Mucosa of stomach (tissue), 1 donor: ENCODE measurements at regions not wholly inside any gene's neighbourhood (a gene's known extent, or its start where the extent isn't known, plus 50 kb on each side); places are given as distances from the start of the nearest gene placed in this dataset.

Source experiments
- H3K27me3 ChIP-seq: one replicate; pipeline ENCODE4 v1.7.0; 2013; ENCODE audit warnings: mild to moderate bottlenecking, low read length; ENCODE audit not compliant: control insufficient read depth, insufficient read depth
- H3K36me3 ChIP-seq: one replicate; pipeline ENCODE4 v1.7.0; 2013; ENCODE audit warnings: low read length; ENCODE audit not compliant: control insufficient read depth, insufficient read depth
- H3K4me1 ChIP-seq: one replicate; pipeline ENCODE4 v1.7.0; 2013; ENCODE audit warnings: mild to moderate bottlenecking, low read length; ENCODE audit not compliant: control insufficient read depth, insufficient read depth
- H3K4me3 ChIP-seq: one replicate; pipeline ENCODE4 v1.7.0; 2013; ENCODE audit warnings: low read length
- H3K9ac ChIP-seq: one replicate; pipeline ENCODE4 v1.7.0; 2013; ENCODE audit warnings: mild to moderate bottlenecking, low read length, moderate library complexity
- H3K9me3 ChIP-seq: one replicate; pipeline ENCODE4 v1.7.0; 2013; ENCODE audit warnings: mild to moderate bottlenecking, low read length, moderate library complexity; ENCODE audit not compliant: control insufficient read depth
- donor health status: Pancreatic carcinoma.

GRCh38 chr18:38940863-38941531 lies 1375.4 kb upstream of the CELF4 start:
- no peak overlapping the region for H3K9ac ChIP-seq
- no peaks in the 10 kb centered on the region for H3K9me3 ChIP-seq
- H3K27me3 ChIP-seq = no peaks in the 10 kb centered on the region
- H3K36me3 ChIP-seq = no peaks in the 10 kb centered on the region
- no peaks in the 10 kb centered on the region for H3K4me1 ChIP-seq
- peak overlapping the region; percentile 19 for H3K4me3 ChIP-seq

- Histone ChIP-seq H3K4me3 (no peak overlapping the region), H3K4me1 (no peaks in the 10 kb centered on the region), H3K9me3 (no peaks in the 10 kb centered on the region), H3K27me3 (no peaks in the 10 kb centered on the region), H3K36me3 (no peaks in the 10 kb centered on the region), H3K9ac (no peak overlapping the region)
These were observed 1374.9 kb upstream of the CELF4 start for GRCh38 chr18:38940475-38940862.

- Histone ChIP-seq H3K9ac (no peak overlapping the region), H3K27me3 (no peaks in the 10 kb centered on the region), H3K36me3 (no peaks in the 10 kb centered on the region), H3K9me3 (no peaks in the 10 kb centered on the region), H3K4me1 (no peaks in the 10 kb centered on the region), H3K4me3 (no peak overlapping the region)
These were observed 1368.4 kb upstream of the CELF4 start for GRCh38 chr18:38933910-38934510.

GRCh38 chr18:38933322-38933721 lies 1367.7 kb upstream of the CELF4 start:
- Histone ChIP-seq H3K9me3 (no peaks in the 10 kb centered on the region), H3K36me3 (no peaks in the 10 kb centered on the region), H3K4me3 (no peak overlapping the region), H3K27me3 (no peaks in the 10 kb centered on the region), H3K4me1 (no peaks in the 10 kb centered on the region), H3K9ac (no peak overlapping the region)

- no peak overlapping the region for H3K9ac ChIP-seq
- H3K27me3 ChIP-seq = no peaks in the 10 kb centered on the region
- H3K36me3 ChIP-seq = no peaks in the 10 kb centered on the region
- no peak overlapping the region for H3K4me3 ChIP-seq
- H3K9me3 ChIP-seq = no peaks in the 10 kb centered on the region
- H3K4me1 ChIP-seq = no peaks in the 10 kb centered on the region
These were observed 1367.2 kb upstream of the CELF4 start for GRCh38 chr18:38932752-38933151.

- no peaks in the 10 kb centered on the region for H3K27me3 ChIP-seq
- H3K4me3 ChIP-seq = no peak overlapping the region
- no peaks in the 10 kb centered on the region for H3K36me3 ChIP-seq
- H3K9ac ChIP-seq = no peak overlapping the region
- no peaks in the 10 kb centered on the region for H3K4me1 ChIP-seq
- H3K9me3 ChIP-seq = no peaks in the 10 kb centered on the region
These were observed 1366.1 kb upstream of the CELF4 start for GRCh38 chr18:38931754-38932050.

- no peaks in the 10 kb centered on the region for H3K4me1 ChIP-seq
- H3K27me3 ChIP-seq = no peaks in the 10 kb centered on the region
- H3K9me3 ChIP-seq = no peaks in the 10 kb centered on the region
- no peak overlapping the region for H3K4me3 ChIP-seq
- H3K9ac ChIP-seq = no peak overlapping the region
- no peaks in the 10 kb centered on the region for H3K36me3 ChIP-seq
These were observed 1365.5 kb upstream of the CELF4 start for GRCh38 chr18:38930881-38931753.

- Histone ChIP-seq H3K4me3 (no peak overlapping the region), H3K9me3 (no peaks in the 10 kb centered on the region), H3K36me3 (no peaks in the 10 kb centered on the region), H3K9ac (no peak overlapping the region), H3K27me3 (no peaks in the 10 kb centered on the region), H3K4me1 (no peaks in the 10 kb centered on the region)
These were observed 1357.9 kb upstream of the CELF4 start for GRCh38 chr18:38923540-38923939.

GRCh38 chr18:38923126-38923525 lies 1357.5 kb upstream of the CELF4 start:
- H3K9me3 ChIP-seq = no peaks in the 10 kb centered on the region
- no peaks in the 10 kb centered on the region for H3K4me1 ChIP-seq

GRCh38 chr18:38909972-38910371 lies 1344.4 kb upstream of the CELF4 start:
- Histone ChIP-seq H3K4me1 (no peaks in the 10 kb centered on the region), H3K9ac (no peak overlapping the region), H3K27me3 (no peaks in the 10 kb centered on the region), H3K9me3 (no peaks in the 10 kb centered on the region), H3K4me3 (no peak overlapping the region), H3K36me3 (no peaks in the 10 kb centered on the region)

More at GRCh38 chr18:38923126-38923525, 1357.5 kb upstream of the CELF4 start:
- Histone ChIP-seq H3K27me3 (no peaks in the 10 kb centered on the region), H3K36me3 (no peaks in the 10 kb centered on the region), H3K9ac (no peak overlapping the region), H3K4me3 (no peak overlapping the region)

- no peaks in the 10 kb centered on the region for H3K9me3 ChIP-seq
- no peak overlapping the region for H3K4me3 ChIP-seq
- no peaks in the 10 kb centered on the region for H3K36me3 ChIP-seq
- no peaks in the 10 kb centered on the region for H3K4me1 ChIP-seq
- H3K9ac ChIP-seq = no peak overlapping the region
- no peaks in the 10 kb centered on the region for H3K27me3 ChIP-seq
These were observed 1337.2 kb upstream of the CELF4 start for GRCh38 chr18:38902796-38903195.

- Histone ChIP-seq H3K4me1 (no peaks in the 10 kb centered on the region), H3K36me3 (no peaks in the 10 kb centered on the region), H3K9me3 (no peaks in the 10 kb centered on the region), H3K27me3 (no peaks in the 10 kb centered on the region), H3K4me3 (no peak overlapping the region), H3K9ac (no peak overlapping the region)
These were observed 1334.8 kb upstream of the CELF4 start for GRCh38 chr18:38900445-38900844.
